Skeletal muscle cell (primary cell): ENCODE measurements at regions not wholly inside any gene's neighbourhood (a gene's known extent, or its start where the extent isn't known, plus 50 kb on each side); places are given as distances from the start of the nearest gene placed in this dataset.
"Not testable (repeated sequence)": the region's sequence is repeated elsewhere in the genome, so short reads cannot be mapped to it uniquely, and the experiment has no call there.

Experiments
- DNase-seq: peaks from one replicate; pipeline ENCODE4 v3.0.0-alpha.2; 2010; ENCODE audit warnings: low read depth
- H3K4me3 ChIP-seq: 2 replicates; pipeline ENCODE4 v1.5.1; 2011; ENCODE audit warnings: low read depth, mild to moderate bottlenecking, control low read depth, low read length, moderate library complexity

- no peak for DNase-seq
- no peak overlapping the region for H3K4me3 ChIP-seq
These were observed 122.3 kb downstream of the SPATA31D1 start for GRCh38 chr9:82110881-82111280.

- H3K4me3 ChIP-seq: no peak overlapping the region
- DNase-seq: no peak
These were observed 126.8 kb downstream of the SPATA31D1 start for GRCh38 chr9:82115331-82115730.

GRCh38 chr9:82115900-82116299 lies 127.3 kb downstream of the SPATA31D1 start:
- no peak overlapping the region for H3K4me3 ChIP-seq
- no peak for DNase-seq

GRCh38 chr9:82116556-82116955 lies 128.0 kb downstream of the SPATA31D1 start:
- DNase-seq: peak; percentile 2
- H3K4me3 ChIP-seq: no peak overlapping the region

- no peak overlapping the region for H3K4me3 ChIP-seq
- peak; percentile 48 for DNase-seq
These were observed 128.6 kb downstream of the SPATA31D1 start for GRCh38 chr9:82117026-82117811.

- DNase-seq: no peak
- no peak overlapping the region for H3K4me3 ChIP-seq
These were observed 134.2 kb downstream of the SPATA31D1 start for GRCh38 chr9:82122731-82123130.

- DNase-seq: no peak
These were observed 135.5 kb downstream of the SPATA31D1 start for GRCh38 chr9:82124090-82124489.

GRCh38 chr9:82126256-82126655 lies 137.7 kb downstream of the SPATA31D1 start:
- no peak overlapping the region for H3K4me3 ChIP-seq
- DNase-seq: no peak

More at GRCh38 chr9:82124090-82124489, 135.5 kb downstream of the SPATA31D1 start:
- no peak overlapping the region for H3K4me3 ChIP-seq

GRCh38 chr9:82127465-82127864 lies 138.9 kb downstream of the SPATA31D1 start:
- no peak overlapping the region for H3K4me3 ChIP-seq
- DNase-seq: no peak

- no peak for DNase-seq
- no peak overlapping the region for H3K4me3 ChIP-seq
These were observed 139.6 kb downstream of the SPATA31D1 start for GRCh38 chr9:82128011-82128696.

- DNase-seq: no peak
- H3K4me3 ChIP-seq: no peak overlapping the region
These were observed 141.1 kb downstream of the SPATA31D1 start for GRCh38 chr9:82129708-82130107.

GRCh38 chr9:82130331-82131042 lies 141.9 kb downstream of the SPATA31D1 start:
- no peak overlapping the region for H3K4me3 ChIP-seq
- no peak for DNase-seq

- no peak overlapping the region for H3K4me3 ChIP-seq
- no peak for DNase-seq
These were observed 142.5 kb downstream of the SPATA31D1 start for GRCh38 chr9:82131072-82131471.

GRCh38 chr9:82132024-82132423 lies 143.5 kb downstream of the SPATA31D1 start:
- no peak for DNase-seq
- H3K4me3 ChIP-seq: no peak overlapping the region

- no peak overlapping the region for H3K4me3 ChIP-seq
- no peak for DNase-seq
These were observed 145.4 kb downstream of the SPATA31D1 start for GRCh38 chr9:82134010-82134409.

GRCh38 chr9:82135106-82135505 lies 146.5 kb downstream of the SPATA31D1 start:
- no peak for DNase-seq
- H3K4me3 ChIP-seq: no peak overlapping the region

- not testable (repeated sequence) for H3K4me3 ChIP-seq, DNase-seq
These were observed 149.5 kb downstream of the SPATA31D1 start for GRCh38 chr9:82138081-82138480.

- H3K4me3 ChIP-seq: no peak overlapping the region
- no peak for DNase-seq
These were observed 151.9 kb downstream of the SPATA31D1 start for GRCh38 chr9:82140471-82140870.

GRCh38 chr9:82144803-82145202 lies 156.2 kb downstream of the SPATA31D1 start:
- H3K4me3 ChIP-seq: no peak overlapping the region
- DNase-seq: no peak

- DNase-seq: no peak
- H3K4me3 ChIP-seq: no peak overlapping the region
These were observed 158.1 kb downstream of the SPATA31D1 start for GRCh38 chr9:82146677-82147076.
